ENCODE measurements at regions not wholly inside any gene's neighbourhood (a gene's known extent, or its start where the extent isn't known, plus 50 kb on each side); places are given as distances from the start of the nearest gene placed in this dataset.
"Not testable (repeated sequence)": the region's sequence is repeated elsewhere in the genome, so short reads cannot be mapped to it uniquely, and the experiment has no call there.

DNA sequence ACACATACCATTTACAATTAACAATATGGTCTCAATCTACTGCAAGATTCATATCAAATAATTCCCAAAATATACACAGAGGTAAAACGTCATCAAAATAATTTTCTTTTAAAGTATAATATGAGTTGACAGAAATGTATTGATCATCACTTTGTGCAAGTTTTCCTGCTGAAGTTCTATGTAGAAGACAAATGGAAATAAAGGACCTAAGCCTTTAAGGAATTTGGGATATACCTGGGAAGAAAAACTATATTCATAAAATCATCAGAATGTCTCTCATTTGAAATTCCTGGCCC lies 61.1 kb upstream of the DAAM1 start:
- no peak for DNase-seq

DNA sequence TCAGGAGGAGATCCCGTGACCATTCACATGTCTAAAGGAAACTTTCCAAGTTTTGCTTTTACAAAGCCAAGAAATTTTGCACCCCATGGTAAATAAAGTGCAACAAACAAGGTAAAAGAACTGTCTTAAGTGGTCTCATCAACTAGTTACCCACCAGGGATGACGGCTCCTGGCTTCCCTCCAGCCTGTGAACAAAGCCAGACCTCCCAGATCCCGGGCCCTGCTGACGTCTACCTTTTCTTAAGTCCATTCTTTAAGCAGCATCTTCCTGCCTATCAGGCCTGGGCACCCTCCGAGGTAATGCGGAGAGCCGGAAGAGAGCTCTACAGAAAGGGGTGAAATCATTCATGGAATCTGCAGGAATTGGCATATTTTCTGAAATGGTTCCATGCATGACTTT lies 58.0 kb upstream of the DAAM1 start:
- DNase-seq = no peak

DNA sequence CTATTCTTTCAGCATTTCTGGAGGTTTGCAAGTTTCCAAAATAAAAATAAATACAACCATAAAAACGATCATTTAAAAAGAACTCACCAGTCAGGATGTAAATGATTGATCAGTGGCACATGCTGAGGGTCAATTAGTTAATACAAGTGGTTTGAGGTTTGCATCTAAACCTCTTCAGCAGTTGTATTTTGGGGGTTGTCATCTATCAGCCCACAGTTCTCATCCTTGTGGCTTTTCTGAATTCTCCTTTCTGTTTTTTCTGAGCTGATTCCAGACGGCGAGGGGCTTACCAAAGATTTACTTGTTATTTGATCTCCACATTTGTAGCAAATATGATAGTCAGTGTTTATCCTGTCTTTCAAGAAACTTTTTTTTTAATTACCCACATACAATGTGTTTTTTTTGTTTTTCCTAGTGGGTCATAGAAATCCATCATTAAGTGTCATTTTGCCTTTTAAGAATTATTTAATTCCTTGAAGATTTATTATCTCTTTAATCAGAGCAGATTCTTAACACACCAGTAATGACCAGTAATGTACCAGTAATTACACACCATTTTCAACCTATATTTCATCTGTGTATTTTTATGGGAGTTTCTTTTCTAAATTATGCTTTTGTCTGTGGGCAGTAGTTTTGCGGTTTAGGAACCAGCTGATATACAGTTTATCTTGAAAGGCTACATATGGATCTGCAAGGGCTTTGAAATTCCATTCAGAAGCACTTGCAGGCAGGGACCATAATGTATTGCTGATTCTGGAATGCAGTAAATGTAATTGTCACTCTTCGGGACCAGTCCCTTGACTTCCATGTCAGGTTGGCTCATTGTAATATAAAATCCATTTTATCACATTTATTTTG lies 56.3 kb upstream of the DAAM1 start:
- no peak for DNase-seq

DNA sequence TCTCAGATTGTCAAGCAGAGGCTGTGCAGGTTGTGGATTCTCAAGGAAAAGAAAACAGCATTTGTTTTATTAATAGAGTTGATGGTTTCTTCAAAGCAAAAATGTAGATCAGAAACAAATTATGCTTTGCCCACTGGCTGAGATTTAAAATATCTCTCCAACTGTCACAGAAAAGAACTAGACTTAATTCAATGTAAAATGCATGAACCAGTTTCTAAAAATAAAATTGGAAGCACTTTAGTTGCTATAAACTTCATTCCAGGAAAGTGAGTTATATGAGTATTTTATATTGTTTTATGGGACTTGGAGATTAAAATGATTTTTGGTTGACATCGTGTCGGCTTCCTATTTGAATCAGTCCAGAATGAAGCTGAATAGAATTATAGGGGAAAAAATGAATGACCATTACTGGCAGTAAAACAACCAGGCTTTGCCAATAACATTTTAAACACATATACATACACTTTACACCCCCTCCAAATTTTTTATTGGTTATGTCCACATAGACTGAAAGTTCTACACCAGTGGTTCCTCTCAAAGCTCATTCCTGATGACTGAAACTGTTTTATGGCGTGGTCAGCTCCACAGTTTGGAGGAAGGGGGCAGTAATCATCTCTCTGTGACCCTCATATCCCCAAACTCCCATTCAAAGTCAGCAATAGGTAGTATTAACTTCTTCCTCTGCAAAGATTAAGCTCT lies 55.5 kb upstream of the DAAM1 start:
- DNase-seq = no peak

DNA sequence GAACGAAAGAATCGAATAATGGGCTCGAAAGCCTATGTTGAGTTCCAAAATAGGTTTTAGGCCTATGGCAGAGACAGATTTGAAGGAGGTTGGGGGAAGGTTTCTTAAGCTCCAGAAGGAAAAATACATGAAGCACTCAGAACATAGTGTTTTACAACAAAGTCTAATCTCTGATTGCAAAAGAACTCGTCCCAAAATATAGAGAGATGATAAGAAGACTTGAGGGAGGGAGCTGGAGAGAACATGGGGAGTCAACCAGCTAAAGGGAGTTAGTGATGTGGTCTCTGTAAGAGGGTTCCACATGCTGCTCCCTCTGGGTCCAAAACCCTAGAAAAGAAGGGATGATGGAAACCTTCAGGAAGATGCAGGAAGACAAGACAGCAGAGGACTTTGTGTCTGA lies 54.8 kb upstream of the DAAM1 start:
- DNase-seq = no peak

DNA sequence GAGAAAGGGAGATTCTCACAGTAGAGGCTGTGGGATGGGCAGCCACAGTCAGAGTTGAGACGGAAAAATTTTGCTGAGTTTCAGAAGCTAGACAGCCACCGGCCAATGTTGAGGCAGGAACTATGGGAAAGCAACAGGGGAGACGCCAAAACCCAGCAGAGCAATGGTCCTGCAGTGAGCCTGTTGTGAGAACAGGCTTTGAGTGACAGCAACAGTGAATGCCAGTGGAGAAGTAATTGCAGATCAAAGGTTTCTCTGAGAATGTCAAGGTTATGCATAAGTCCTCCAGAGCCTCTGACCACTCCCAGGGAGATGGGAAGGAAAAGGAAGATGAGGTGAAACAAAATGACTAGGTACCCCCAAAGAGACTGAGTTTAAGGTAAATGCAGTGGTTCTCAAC lies 54.2 kb upstream of the DAAM1 start:
- no peak for DNase-seq

DNA sequence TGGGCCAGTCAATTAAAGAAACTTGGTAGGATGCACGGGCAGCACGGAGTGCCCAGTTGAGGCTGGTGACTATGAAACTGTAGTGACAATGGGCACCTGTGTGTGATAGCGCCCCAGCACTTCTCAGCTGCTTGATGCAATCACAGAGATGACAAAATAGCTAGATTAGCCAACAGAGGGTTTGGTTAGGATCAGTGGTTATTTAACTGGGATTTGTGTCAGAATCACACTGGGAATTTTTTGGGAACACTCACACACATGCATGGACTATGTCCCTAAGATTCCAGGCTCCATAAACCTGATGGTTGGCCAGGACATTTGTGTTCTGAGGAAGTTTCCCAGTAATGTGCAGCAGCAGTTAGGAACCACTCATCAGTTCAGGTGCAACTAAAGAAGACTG lies 51.2 kb upstream of the DAAM1 start:
- no peak for DNase-seq

DNA sequence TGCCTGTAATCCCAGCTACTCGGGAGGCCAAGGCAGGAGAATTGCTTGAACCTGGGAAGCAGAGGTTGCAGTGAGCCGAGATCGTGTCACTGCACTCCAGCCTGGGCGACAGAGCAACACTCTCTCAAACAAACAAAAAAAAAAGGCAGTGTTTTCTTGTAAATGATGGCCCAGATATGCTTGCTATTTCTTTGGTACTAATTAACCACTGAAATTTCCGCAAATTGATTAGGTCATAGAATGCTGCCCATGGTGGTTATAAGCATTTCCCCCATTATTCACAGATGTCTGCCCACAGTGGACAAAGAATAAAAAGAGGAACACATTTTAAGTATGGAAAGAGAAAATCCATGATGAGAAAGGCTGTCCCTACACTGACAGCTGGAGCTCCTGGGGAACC lies 49.9 kb upstream of the DAAM1 start:
- DNase-seq = not testable (repeated sequence)
